PC-3 (cell line): ENCODE measurements at regions not wholly inside any gene's neighbourhood (a gene's known extent, or its start where the extent isn't known, plus 50 kb on each side); places are given as distances from the start of the nearest gene placed in this dataset.

Experiments used
- CTCF ChIP-seq: fragments of 300-600 bp; sonication (generic); conservative IDR thresholded peaks from 2 replicates; pipeline ENCODE4 v1.5.1; 2017; ENCODE audit warnings: antibody characterized with exemption, low read depth, mild to moderate bottlenecking, low read length
- EZH2 ChIP-seq: fragments of 300-600 bp; sonication (generic); IDR thresholded peaks from one replicate; pipeline ENCODE4 v1.6.1; 2017; ENCODE audit warnings: antibody characterized with exemption, mild to moderate bottlenecking, low read length; ENCODE audit not compliant: unreplicated experiment
- EZH2phosphoT487 ChIP-seq: fragments of 300-600 bp; sonication (generic); IDR thresholded peaks from 2 replicates; pipeline ENCODE4 v1.6.1; 2018; ENCODE audit warnings: mild to moderate bottlenecking, antibody characterized with exemption, low read length, borderline replicate concordance

GRCh38 chr12:90572778-90573177 lies 382.2 kb downstream of the CCER1 start:
- no peak for TF ChIP-seq CTCF
- TF ChIP-seq EZH2 = no peak
- TF ChIP-seq EZH2phosphoT487 = no peak
